ENCODE measurements at regions not wholly inside any gene's neighbourhood (a gene's known extent, or its start where the extent isn't known, plus 50 kb on each side); places are given as distances from the start of the nearest gene placed in this dataset.

DNA sequence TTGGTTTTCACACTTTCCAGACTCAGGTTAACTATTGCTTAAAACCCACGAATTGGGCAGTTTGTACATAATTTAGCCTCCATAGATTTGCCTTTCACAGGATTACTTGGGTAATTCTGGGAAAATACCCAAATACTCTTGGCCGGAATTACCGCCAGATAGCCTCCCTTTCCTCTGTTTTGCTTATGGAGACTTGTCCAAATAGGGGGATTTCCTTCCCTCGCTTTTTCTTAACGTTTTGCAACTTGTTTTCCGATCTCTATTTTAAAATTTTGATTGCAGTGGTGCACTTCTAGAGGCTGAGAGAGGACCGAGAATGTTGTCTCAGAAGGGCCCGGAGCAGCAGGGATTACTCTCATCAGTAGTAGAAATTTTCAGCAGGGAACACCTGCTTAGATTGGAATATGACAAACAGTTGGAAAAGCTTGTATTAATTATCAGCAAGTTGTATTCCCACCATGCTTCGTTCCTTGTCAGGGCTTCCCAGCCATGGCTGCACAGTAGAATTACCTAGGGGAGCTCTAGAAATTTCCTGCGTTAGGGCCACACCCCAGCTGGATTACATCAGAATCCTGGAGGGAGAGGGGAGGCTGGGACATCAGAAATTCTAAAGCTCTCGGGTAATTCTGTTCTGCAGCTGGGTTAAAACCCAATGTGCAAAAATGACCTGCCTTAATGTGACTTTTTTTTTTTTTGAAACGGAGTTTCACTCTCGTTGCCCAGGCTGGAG is 329.1 kb downstream of the SH3GL2 start:
- Histone ChIP-seq H3K4me1 (ENCODE audit: low read length) (no peaks in the 10 kb centered on the region), H3K4me2 (ENCODE audit: low read length) (no peak overlapping the region), H3K27ac (ENCODE audit: low read length) (no peak overlapping the region), H4K20me1 (ENCODE audit: insufficient read depth, low read length) (no peaks in the 10 kb centered on the region), H3K9ac (ENCODE audit: low read length) (no peak overlapping the region), H3K79me2 (ENCODE audit: low read length) (no peaks in the 10 kb centered on the region), H2AFZ (ENCODE audit: low read depth, low read length) (no peak overlapping the region), H3K9me3 (ENCODE audit: insufficient read depth, low read length) (no peaks in the 10 kb centered on the region), H3K36me3 (replicated peaks; ENCODE audit: low read depth, low read length) (no peaks in the 10 kb centered on the region), H3K4me3 (ENCODE audit: low read length) (no peak overlapping the region), H3K27me3 (ENCODE audit: low read depth, low read length) (no peaks in the 10 kb centered on the region)
- TF ChIP-seq, protein P1, sequence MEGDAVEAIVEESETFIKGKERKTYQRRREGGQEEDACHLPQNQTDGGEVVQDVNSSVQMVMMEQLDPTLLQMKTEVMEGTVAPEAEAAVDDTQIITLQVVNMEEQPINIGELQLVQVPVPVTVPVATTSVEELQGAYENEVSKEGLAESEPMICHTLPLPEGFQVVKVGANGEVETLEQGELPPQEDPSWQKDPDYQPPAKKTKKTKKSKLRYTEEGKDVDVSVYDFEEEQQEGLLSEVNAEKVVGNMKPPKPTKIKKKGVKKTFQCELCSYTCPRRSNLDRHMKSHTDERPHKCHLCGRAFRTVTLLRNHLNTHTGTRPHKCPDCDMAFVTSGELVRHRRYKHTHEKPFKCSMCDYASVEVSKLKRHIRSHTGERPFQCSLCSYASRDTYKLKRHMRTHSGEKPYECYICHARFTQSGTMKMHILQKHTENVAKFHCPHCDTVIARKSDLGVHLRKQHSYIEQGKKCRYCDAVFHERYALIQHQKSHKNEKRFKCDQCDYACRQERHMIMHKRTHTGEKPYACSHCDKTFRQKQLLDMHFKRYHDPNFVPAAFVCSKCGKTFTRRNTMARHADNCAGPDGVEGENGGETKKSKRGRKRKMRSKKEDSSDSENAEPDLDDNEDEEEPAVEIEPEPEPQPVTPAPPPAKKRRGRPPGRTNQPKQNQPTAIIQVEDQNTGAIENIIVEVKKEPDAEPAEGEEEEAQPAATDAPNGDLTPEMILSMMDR (IDR thresholded peaks at IDR 0.05; ENCODE audit: low read depth, low read length): no peak
- no peak for TF ChIP-seq EZH2phosphoT487 (IDR thresholded peaks at IDR 0.05; ENCODE audit: low read depth)

DNA sequence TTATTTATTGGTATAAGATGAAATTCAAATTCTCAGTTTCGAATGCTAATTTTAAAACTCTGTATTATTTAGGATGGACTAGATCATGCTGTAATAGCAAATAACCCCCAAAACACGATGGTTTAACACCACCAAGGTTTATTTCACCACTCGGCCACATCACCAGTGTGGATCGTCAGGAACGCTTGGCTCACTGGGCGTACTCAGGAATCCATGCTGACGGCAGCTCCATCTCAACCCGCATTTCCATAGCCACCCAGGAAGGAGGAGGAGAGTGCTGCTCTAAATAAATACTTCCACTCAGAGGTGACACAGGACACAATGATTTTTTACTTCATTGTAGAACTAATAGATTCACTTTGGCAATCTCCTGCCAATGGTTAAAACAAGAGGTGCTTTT is 347.4 kb downstream of the SH3GL2 start:
- no peaks in the 10 kb centered on the region for H3K9me3 ChIP-seq (ENCODE audit: insufficient read depth, low read length)
- no peaks in the 10 kb centered on the region for H3K4me1 ChIP-seq (ENCODE audit: low read length)
- no peaks in the 10 kb centered on the region for H3K27me3 ChIP-seq (ENCODE audit: low read depth, low read length)
- H3K4me3 ChIP-seq (ENCODE audit: low read length): no peak overlapping the region
- H3K36me3 ChIP-seq (replicated peaks; ENCODE audit: low read depth, low read length): no peaks in the 10 kb centered on the region
- H3K9ac ChIP-seq (ENCODE audit: low read length): no peak overlapping the region
- no peaks in the 10 kb centered on the region for H3K79me2 ChIP-seq (ENCODE audit: low read length)
- H2AFZ ChIP-seq (ENCODE audit: low read depth, low read length): no peak overlapping the region
- TF ChIP-seq EZH2phosphoT487 (IDR thresholded peaks at IDR 0.05; ENCODE audit: low read depth): no peak
- TF ChIP-seq, protein P1 (IDR thresholded peaks at IDR 0.05; ENCODE audit: low read depth, low read length): no peak
- H3K27ac ChIP-seq (ENCODE audit: low read length): no peak overlapping the region
- no peak overlapping the region for H3K4me2 ChIP-seq (ENCODE audit: low read length)
- H4K20me1 ChIP-seq (ENCODE audit: insufficient read depth, low read length): no peaks in the 10 kb centered on the region

DNA sequence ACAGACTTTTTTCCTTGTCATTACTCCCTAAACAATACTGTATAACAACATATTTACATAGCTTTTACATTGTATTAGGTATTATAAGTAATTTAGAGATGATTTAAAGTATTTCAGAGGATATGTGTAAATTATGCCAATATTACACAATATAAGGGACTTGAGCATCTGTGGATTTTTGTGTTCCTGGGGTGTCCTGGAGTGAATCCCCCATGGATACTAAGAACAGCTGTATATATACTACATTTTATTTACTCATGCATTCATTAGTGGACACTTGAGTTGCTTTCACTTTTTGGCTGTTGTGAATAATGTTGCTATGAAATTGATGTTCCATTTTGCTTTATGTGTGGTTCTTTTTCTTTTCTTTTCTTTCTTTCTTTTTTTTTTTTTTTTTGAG is 348.8 kb downstream of the SH3GL2 start:
- no peak overlapping the region for H3K9ac ChIP-seq (ENCODE audit: low read length)
- H3K9me3 ChIP-seq (ENCODE audit: insufficient read depth, low read length): no peaks in the 10 kb centered on the region
- H2AFZ ChIP-seq (ENCODE audit: low read depth, low read length): no peak overlapping the region
- H4K20me1 ChIP-seq (ENCODE audit: insufficient read depth, low read length): no peaks in the 10 kb centered on the region
- H3K4me1 ChIP-seq (ENCODE audit: low read length): no peaks in the 10 kb centered on the region
- H3K4me2 ChIP-seq (ENCODE audit: low read length): no peak overlapping the region
- no peak overlapping the region for H3K4me3 ChIP-seq (ENCODE audit: low read length)
- no peaks in the 10 kb centered on the region for H3K36me3 ChIP-seq (replicated peaks; ENCODE audit: low read depth, low read length)
- H3K27ac ChIP-seq (ENCODE audit: low read length): no peak overlapping the region
- no peaks in the 10 kb centered on the region for H3K79me2 ChIP-seq (ENCODE audit: low read length)
- H3K27me3 ChIP-seq (ENCODE audit: low read depth, low read length): no peaks in the 10 kb centered on the region
- TF ChIP-seq, protein P1 (IDR thresholded peaks at IDR 0.05; ENCODE audit: low read depth, low read length): no peak
- no peak for TF ChIP-seq EZH2phosphoT487 (IDR thresholded peaks at IDR 0.05; ENCODE audit: low read depth)

DNA sequence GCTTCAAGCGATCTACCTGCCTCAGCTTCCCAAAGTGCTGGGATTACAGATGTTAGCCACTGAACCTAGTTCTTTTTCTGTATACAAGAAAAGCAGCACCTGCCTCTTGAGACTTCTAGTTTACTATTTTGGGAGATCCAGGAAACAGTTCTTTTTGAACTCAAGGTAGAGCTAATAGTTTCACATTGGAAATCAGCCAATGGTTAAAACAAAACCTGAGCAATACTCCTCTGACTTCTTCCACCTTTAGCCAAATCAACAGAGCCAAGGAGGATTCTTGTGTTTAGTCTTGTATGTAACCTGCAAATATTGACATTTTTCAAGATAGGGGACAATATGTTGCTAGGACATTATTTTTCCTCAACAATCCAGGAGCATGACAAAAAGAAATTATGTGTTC is 349.4 kb downstream of the SH3GL2 start:
- Histone ChIP-seq H3K36me3 (replicated peaks; ENCODE audit: low read depth, low read length) (no peaks in the 10 kb centered on the region), H3K79me2 (ENCODE audit: low read length) (no peaks in the 10 kb centered on the region), H3K4me2 (ENCODE audit: low read length) (no peak overlapping the region), H4K20me1 (ENCODE audit: insufficient read depth, low read length) (no peaks in the 10 kb centered on the region), H3K9ac (ENCODE audit: low read length) (no peak overlapping the region), H3K27ac (ENCODE audit: low read length) (no peak overlapping the region), H3K4me1 (ENCODE audit: low read length) (no peaks in the 10 kb centered on the region), H3K4me3 (ENCODE audit: low read length) (no peak overlapping the region), H2AFZ (ENCODE audit: low read depth, low read length) (no peak overlapping the region), H3K27me3 (ENCODE audit: low read depth, low read length) (no peaks in the 10 kb centered on the region), H3K9me3 (ENCODE audit: insufficient read depth, low read length) (no peaks in the 10 kb centered on the region)
- no peak for TF ChIP-seq EZH2phosphoT487 (IDR thresholded peaks at IDR 0.05; ENCODE audit: low read depth)
- TF ChIP-seq, protein P1 (IDR thresholded peaks at IDR 0.05; ENCODE audit: low read depth, low read length): no peak
